HG02840 (cell line): ENCODE measurements at regions not wholly inside any gene's neighbourhood (a gene's known extent, or its start where the extent isn't known, plus 50 kb on each side); places are given as distances from the start of the nearest gene placed in this dataset.
"Not testable (repeated sequence)": the region's sequence is repeated elsewhere in the genome, so short reads cannot be mapped to it uniquely, and the experiment has no call there.

Experiments used
- ATAC-seq: cut with Tn5 transposase; IDR thresholded peaks from one replicate; pipeline ENCODE4 v1.9.1; 2021; ENCODE audit warnings: mild to moderate bottlenecking, moderate library complexity, moderate number of reproducible peaks; ENCODE audit not compliant: unreplicated experiment, low FRiP score

DNA sequence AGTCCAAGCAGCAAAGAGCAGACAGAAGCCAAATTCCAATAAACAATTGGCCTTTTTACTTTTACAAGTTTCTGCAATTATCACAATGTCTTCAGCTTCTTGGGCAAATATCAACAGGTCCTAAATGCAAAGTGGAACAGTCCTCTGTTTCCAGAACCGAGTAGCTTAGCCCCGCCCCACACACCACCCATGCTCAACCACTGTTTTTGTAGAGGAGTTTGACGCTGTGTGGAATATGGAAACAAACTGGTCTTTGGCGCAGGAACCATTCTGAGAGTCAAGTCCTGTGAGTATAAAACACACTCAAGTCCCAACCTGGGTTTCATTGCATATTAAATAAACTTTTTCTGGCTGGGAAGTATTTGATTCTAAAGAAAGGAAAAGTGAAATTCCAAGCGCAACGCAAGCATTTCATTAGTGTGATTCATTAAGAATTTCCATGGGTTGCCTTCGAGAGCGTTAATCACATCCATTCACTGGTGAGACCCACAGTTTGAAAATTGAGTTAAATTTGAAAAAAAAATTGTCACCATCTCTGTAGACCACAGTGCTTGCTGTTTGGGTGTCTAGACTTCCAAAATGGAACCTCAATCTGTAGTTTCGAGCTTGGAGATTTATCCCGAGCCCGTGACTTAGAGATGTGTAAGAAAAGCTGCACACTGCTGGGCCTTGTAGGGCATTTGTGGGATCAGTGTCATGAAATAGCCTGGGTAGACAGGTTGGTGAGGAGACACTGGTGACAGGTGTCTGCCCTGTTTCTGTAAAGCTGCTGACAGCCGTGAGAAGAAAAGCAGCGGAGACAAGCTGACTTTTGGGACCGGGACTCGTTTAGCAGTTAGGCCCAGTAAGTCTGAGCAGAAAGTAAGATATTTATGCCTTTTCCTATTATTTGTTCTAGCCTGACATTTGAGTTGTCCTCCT lies 96.1 kb downstream of the DAD1 start:
- no peak for ATAC-seq

GRCh38 chr14:22491683-22492621 lies 97.1 kb downstream of the DAD1 start:
- no peak for ATAC-seq

- ATAC-seq: not testable (repeated sequence)
Measured at GRCh38 chr14:22491053-22491452, 98.0 kb downstream of the DAD1 start.

DNA sequence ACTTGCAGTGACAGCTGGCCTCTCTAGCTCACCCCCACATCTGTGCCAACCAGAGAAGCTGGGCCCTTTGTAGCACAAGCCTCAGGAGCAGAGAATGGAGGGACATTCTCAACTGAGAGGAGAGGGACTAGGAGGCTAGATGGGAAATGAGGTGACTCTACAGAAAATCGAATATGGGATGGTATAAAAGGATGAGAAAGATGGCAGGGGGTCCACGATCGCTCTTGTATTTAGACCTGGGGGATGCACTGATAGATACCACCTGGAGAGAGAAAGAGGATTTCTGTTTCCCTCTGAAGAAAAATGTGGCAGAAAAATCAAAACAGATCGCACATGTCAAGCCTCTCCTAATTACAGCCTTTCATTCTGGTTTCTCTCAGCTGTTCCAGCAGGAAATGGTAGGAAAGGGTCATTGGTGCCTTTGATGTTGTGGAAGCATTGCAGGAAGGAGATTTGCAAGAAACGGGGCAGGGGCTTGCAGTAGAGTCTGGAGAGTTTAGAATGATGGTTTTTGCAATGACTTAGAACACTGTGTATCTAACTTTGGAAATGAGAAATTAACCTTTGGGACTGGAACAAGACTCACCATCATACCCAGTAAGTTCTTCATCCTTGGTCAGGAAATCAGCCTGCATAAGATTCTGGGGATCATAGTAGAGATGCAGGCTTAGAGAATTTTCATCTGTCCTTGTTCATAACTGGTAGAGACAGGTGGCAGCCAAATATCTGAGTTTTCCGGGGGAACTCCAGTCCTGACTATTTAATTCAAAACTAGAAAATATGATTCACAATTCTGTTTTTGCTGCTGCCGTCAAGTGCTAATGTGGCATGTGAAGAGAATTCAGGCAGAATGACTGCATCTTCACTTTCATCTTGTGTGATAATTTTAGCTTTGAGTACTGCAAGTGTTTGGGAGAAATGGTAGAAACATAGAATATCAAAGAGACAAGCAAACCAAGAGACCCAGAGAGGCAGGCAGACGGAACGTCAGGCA lies 98.8 kb downstream of the DAD1 start:
- ATAC-seq: no peak

DNA sequence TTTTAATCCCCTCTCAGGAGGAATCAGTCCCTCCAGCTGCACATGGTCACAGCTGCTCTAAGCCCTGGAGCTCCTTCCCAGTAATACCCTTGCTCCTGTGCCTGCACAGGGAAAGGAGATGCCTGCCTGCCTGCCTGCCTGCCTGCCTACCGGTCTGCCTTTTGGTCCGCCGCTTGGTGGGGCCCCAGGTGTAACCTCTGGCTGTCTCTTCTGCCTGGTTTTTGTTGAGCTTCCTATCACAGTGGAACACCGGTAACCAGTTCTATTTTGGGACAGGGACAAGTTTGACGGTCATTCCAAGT lies 99.8 kb downstream of the DAD1 start:
- ATAC-seq: no peak

DNA sequence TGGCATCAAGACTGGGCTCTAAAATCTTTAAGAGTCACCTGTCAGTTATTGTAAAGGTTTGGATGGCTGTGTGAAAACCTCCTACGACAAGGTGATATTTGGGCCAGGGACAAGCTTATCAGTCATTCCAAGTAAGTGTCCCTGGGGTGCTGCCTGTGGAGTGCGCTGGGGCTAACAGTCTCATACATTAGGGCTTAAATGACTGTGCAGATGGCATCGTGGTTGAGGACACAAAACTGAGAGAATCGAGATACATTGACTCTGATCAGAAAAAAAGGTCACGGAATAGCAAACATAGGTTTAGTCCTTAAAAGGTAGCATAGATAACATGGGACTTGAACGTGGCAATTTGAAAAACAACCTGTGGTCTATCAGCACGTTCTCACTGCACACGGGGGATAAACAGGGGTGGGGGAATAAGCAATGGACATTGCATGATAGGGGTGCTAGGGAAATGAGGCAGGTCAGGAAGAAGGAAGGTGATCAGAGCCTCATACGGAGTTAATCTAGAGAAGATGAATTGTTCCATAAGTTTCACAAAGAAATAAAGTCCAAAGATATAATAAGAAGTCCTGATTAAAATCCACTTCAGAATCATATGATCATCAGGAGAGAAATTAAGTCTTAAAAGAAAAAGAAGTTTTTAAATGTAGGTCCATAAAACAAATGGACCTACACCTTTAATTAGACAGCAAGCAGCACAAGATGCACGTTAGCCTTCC lies 100.3 kb downstream of the DAD1 start:
- ATAC-seq: no peak

- ATAC-seq: no peak
Measured at GRCh38 chr14:22487941-22488340, 101.1 kb downstream of the DAD1 start.

GRCh38 chr14:22487401-22487800 lies 101.6 kb downstream of the DAD1 start:
- ATAC-seq: no peak

GRCh38 chr14:22486675-22487074 lies 102.3 kb downstream of the DAD1 start:
- ATAC-seq: no peak

DNA sequence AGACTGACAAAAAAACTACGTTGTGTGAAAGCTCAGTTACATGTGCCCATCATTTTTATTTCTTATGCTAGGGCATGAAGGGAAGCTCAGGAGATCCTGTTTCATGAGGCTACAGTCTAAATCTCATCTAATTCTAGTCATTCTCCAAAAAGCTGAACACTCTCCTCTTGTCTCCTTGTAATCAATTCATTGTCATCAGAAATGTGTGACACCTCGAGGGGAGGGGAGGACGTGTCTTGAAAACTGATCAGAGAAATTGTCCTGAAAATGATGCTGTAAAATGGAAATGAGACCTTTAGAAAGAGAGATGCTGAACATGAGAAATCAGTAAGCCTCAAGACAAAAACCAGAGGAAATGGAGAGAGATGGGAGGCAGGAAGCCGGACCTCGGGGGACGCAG lies 103.4 kb downstream of the DAD1 start:
- ATAC-seq: no peak

- ATAC-seq: no peak
Measured at GRCh38 chr14:22485178-22485577, 103.8 kb downstream of the DAD1 start.

- no peak for ATAC-seq
Measured at GRCh38 chr14:22484632-22485031, 104.4 kb downstream of the DAD1 start.

DNA sequence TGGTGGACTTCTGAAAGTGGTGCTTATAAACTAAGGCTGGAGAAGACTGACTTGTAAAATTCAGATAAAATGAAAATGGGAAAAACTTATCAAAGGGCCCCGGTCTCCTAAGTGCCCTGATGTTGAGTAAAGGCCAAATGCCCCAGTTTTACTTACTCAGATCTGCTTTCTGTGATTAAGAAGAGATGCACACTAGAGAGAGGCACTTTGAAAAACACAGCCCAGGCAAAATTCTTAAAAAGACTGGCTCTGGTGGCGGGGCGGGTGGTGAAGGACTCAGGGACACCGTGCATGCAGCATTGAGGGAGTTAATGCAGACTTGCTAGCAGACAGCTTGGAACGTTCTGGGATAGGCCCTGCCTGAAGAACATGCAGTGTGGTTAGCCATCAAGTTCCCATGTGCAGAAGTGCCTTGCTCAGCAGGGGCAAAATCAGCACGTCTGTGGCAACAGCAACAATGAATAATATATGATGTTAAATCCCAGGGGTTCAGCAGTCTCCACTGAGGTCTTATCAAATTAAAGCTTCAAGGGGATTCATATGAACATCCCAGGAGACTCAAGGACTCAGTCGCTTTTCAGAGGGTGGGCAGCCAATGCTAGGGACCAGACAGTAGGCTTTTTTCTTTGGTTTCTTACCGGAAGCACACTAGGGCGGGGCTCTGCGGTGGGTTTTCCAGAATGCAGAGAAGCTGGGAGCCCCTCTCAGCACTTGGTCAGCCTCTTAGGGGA lies 105.0 kb downstream of the DAD1 start:
- ATAC-seq: no peak

- ATAC-seq: no peak
Measured at GRCh38 chr14:22482782-22483553, 106.1 kb downstream of the DAD1 start.

DNA sequence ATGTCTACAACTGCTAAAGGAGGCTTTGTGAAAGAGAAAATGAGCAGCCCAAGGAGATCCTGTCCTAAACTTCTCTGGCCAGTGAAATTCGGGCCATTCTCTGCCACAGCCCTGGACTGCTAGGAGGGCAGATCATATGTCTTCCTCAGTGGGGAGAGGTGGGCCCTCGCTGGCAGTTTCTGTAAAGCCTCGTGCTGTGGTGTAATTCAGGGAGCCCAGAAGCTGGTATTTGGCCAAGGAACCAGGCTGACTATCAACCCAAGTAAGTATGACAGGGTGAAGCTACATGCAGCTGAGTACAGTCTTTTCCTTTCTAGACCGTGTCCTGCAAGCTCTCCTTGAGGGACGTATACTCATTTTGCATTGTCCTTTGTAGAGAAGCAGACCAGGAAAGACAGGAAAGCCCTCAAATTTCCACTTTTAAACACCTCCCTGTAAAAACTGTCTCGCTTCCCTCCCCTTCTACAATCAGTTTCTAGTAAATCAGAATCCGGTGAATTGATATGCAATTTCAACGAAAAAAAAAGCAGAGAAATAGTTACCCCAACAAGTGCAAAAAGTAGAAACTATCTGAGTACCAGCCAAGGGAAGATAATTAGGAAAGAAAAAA lies 106.8 kb downstream of the DAD1 start:
- ATAC-seq: no peak

DNA sequence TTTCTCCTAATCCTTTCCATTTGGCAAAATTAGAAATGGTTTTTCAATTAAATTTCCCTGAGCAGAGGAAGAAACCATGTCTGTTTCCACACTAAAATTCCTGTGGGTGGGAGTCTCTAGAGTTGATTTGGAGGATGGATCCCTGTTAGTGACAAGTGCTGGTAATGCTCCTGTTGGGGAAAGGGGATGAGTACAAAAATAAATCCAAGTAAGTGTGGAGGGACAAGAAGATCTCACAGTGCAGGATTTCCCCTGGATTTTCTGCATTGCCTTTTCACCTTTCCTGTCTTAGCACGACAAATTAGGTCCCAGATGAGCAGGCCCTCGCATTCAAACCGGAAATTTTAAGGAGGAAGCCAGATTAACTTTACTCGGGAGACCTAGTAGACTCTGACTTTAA lies 107.5 kb downstream of the DAD1 start:
- no peak for ATAC-seq

- no peak for ATAC-seq
Measured at GRCh38 chr14:22479776-22480464, 109.1 kb downstream of the DAD1 start.
